Keratinocyte (primary cell): ENCODE measurements at regions not wholly inside any gene's neighbourhood (a gene's known extent, or its start where the extent isn't known, plus 50 kb on each side); places are given as distances from the start of the nearest gene placed in this dataset.

ENCODE experiments used
- DNase-seq: peaks from one replicate; pipeline ENCODE4 v3.0.0-alpha.2; 2011; ENCODE audit warnings: low read depth, missing footprints, low spot score
- FAIRE-seq: peaks from 2 replicates; lab custom pipeline; 2011; peaks lifted over from hg19 to GRCh38; lab: Jason Lieb, UNC
- H2AFZ ChIP-seq: 2 replicates; pipeline ENCODE4 v1.6.0; 2012; ENCODE audit warnings: low read length, control low read depth, inconsistent platforms; ENCODE audit not compliant: control insufficient read depth
- H3K27ac ChIP-seq: 2 replicates; pipeline ENCODE4 v1.5.1; 2011; ENCODE audit warnings: low read length; ENCODE audit not compliant: control insufficient read depth, insufficient read depth
- H3K27me3 ChIP-seq: 3 replicates; pipeline ENCODE4 v1.6.0; 2011; ENCODE audit warnings: low read length; ENCODE audit not compliant: control insufficient read depth, insufficient read depth; ENCODE audit errors: extremely low read depth
- H3K36me3 ChIP-seq, 2 experiments: 2 replicates in 1 of 2; 3 replicates in 1 of 2; pipeline ENCODE4 v1.5.1; 2011; ENCODE audit warnings: low read length in 2 of 2, mild to moderate bottlenecking in 1 of 2; ENCODE audit not compliant: control insufficient read depth in 2 of 2, insufficient read depth in 2 of 2; ENCODE audit errors: extremely low read depth in 1 of 2
- H3K4me1 ChIP-seq: 3 replicates; pipeline ENCODE4 v1.5.1; 2011; ENCODE audit warnings: low read length; ENCODE audit not compliant: control insufficient read depth, insufficient read depth; ENCODE audit errors: extremely low read depth
- H3K4me2 ChIP-seq: 3 replicates; pipeline ENCODE4 v1.6.0; 2011; ENCODE audit warnings: low read depth, low read length; ENCODE audit not compliant: control insufficient read depth, insufficient read depth; ENCODE audit errors: extremely low read depth
- H3K4me3 ChIP-seq, 3 experiments: fragments of 200-600 bp in 1 of 3; sonication (generic) in 1 of 3; 2 replicates in 2 of 3; 3 replicates in 1 of 3; pipeline ENCODE4 v1.5.1; 2011 to 2016; ENCODE audit warnings: low read length in 3 of 3, mild to moderate bottlenecking in 3 of 3, control low read depth in 2 of 3, inconsistent platforms in 1 of 3, low read depth in 1 of 3, mixed read lengths in 1 of 3, mixed run types in 1 of 3, moderate library complexity in 1 of 3; ENCODE audit not compliant: control insufficient read depth in 2 of 3, insufficient read depth in 2 of 3; ENCODE audit errors: extremely low read depth in 1 of 3
- H3K79me2 ChIP-seq: 2 replicates; pipeline ENCODE4 v1.6.0; 2012; ENCODE audit warnings: low read length; ENCODE audit not compliant: control insufficient read depth, insufficient read depth
- H3K9ac ChIP-seq: 3 replicates; pipeline ENCODE4 v1.6.0; 2011; ENCODE audit warnings: low read length; ENCODE audit not compliant: control insufficient read depth, insufficient read depth; ENCODE audit errors: extremely low read depth
- H3K9me1 ChIP-seq: 3 replicates; pipeline ENCODE4 v1.6.0; 2011; ENCODE audit warnings: low read length; ENCODE audit not compliant: control insufficient read depth, insufficient read depth; ENCODE audit errors: extremely low read depth
- H3K9me3 ChIP-seq: 2 replicates; pipeline ENCODE4 v1.5.1; 2012; ENCODE audit warnings: low read depth, low read length; ENCODE audit not compliant: control insufficient read depth
- H4K20me1 ChIP-seq: 3 replicates; pipeline ENCODE4 v1.6.0; 2011; ENCODE audit warnings: low read length; ENCODE audit not compliant: control insufficient read depth, insufficient read depth; ENCODE audit errors: extremely low read depth
- EZH2 ChIP-seq: IDR thresholded peaks from one replicate; pipeline ENCODE4 v1.6.1; 2012; ENCODE audit warnings: inconsistent platforms, mild to moderate bottlenecking, low read length, moderate library complexity
- dilution Hi-C: fragments of 300-500 bp; cut with MboI; formaldehyde crosslinking; loops from one replicate; pipeline ENCODE4 v1.7.0; 2020; ENCODE audit warnings: low sequenced_read_pairs; ENCODE audit not compliant: extremely low pct_ligation_motif_present
- TF ChIP-seq, protein P1 (sequence below), 3 experiments: IDR thresholded peaks in 1 of 3; conservative IDR thresholded peaks in 1 of 3; optimal IDR thresholded peaks in 1 of 3; 2 replicates in 2 of 3; 3 replicates in 1 of 3; pipeline versions ENCODE3 to v1.5.1; 2011; ENCODE audit warnings: low read length in 3 of 3, mild to moderate bottlenecking in 3 of 3, moderate library complexity in 2 of 3, control low read depth in 1 of 3, inconsistent platforms in 1 of 3; ENCODE audit not compliant: insufficient read depth in 2 of 3; ENCODE audit errors: extremely low read depth in 1 of 3

- TF ChIP-seq EZH2 = no peak
- TF ChIP-seq, protein P1, sequence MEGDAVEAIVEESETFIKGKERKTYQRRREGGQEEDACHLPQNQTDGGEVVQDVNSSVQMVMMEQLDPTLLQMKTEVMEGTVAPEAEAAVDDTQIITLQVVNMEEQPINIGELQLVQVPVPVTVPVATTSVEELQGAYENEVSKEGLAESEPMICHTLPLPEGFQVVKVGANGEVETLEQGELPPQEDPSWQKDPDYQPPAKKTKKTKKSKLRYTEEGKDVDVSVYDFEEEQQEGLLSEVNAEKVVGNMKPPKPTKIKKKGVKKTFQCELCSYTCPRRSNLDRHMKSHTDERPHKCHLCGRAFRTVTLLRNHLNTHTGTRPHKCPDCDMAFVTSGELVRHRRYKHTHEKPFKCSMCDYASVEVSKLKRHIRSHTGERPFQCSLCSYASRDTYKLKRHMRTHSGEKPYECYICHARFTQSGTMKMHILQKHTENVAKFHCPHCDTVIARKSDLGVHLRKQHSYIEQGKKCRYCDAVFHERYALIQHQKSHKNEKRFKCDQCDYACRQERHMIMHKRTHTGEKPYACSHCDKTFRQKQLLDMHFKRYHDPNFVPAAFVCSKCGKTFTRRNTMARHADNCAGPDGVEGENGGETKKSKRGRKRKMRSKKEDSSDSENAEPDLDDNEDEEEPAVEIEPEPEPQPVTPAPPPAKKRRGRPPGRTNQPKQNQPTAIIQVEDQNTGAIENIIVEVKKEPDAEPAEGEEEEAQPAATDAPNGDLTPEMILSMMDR (optimal IDR thresholded peaks at IDR 0.05 in 1 of 3, IDR thresholded peaks at IDR 0.05 in 1 of 3, conservative IDR thresholded peaks at IDR 0.05 in 1 of 3; ENCODE audit: extremely low read depth in 1 of 3, insufficient read depth in 2 of 3, low read length in 3 of 3) = no peak
- DNase-seq (no peak), FAIRE-seq (no peak)
- no peaks in the 10 kb centered on the region for H3K4me1 ChIP-seq
- no peaks in the 10 kb centered on the region for H3K36me3 ChIP-seq
- no peak overlapping the region for H3K4me2 ChIP-seq
- dilution Hi-C loops = no loop called here
- no peak overlapping the region for H2AFZ ChIP-seq
- H3K9me1 ChIP-seq = no peaks in the 10 kb centered on the region
- no peak overlapping the region for H3K27ac ChIP-seq
- H3K9ac ChIP-seq = no peak overlapping the region
- H3K27me3 ChIP-seq = peaks cover 3% of the 10 kb centered on the region
- H3K4me3 ChIP-seq = no peak overlapping the region
- H3K9me3 ChIP-seq = no peaks in the 10 kb centered on the region
- no peaks in the 10 kb centered on the region for H3K79me2 ChIP-seq
- H4K20me1 ChIP-seq = no peaks in the 10 kb centered on the region
Observed at GRCh38 chr1:22329148-22329515, 122.5 kb upstream of the ZBTB40 start.

GRCh38 chr1:22330092-22330759, 121.4 kb upstream of the ZBTB40 start:
- peaks cover 3% of the 10 kb centered on the region for H3K27me3 ChIP-seq
- no peak for DNase-seq
- FAIRE-seq = no peak
- H3K9me1 ChIP-seq = no peaks in the 10 kb centered on the region
- TF ChIP-seq, protein P1 (optimal IDR thresholded peaks at IDR 0.05 in 1 of 3, IDR thresholded peaks at IDR 0.05 in 1 of 3, conservative IDR thresholded peaks at IDR 0.05 in 1 of 3; ENCODE audit: extremely low read depth in 1 of 3, insufficient read depth in 2 of 3, low read length in 3 of 3) = no peak
- TF ChIP-seq EZH2 = no peak
- H3K4me1 ChIP-seq = no peaks in the 10 kb centered on the region
- no peaks in the 10 kb centered on the region for H3K9me3 ChIP-seq
- H3K9ac ChIP-seq = no peak overlapping the region
- H4K20me1 ChIP-seq = no peaks in the 10 kb centered on the region
- H2AFZ ChIP-seq = no peak overlapping the region
- H3K4me3 ChIP-seq = no peak overlapping the region
- dilution Hi-C loops = no loop called here
- no peaks in the 10 kb centered on the region for H3K79me2 ChIP-seq
- no peak overlapping the region for H3K4me2 ChIP-seq
- H3K27ac ChIP-seq = no peak overlapping the region
- H3K36me3 ChIP-seq = no peaks in the 10 kb centered on the region
